Gastroesophageal sphincter (tissue), 4 donors: ENCODE measurements at regions not wholly inside any gene's neighbourhood (a gene's known extent, or its start where the extent isn't known, plus 50 kb on each side); places are given as distances from the start of the nearest gene placed in this dataset.

Source experiments
- ATAC-seq: fragments of 150-250 bp; one replicate; pipeline ENCODE4 v1.9.1; 2016; ENCODE audit warnings: mild to moderate bottlenecking, moderate library complexity
- H3K27ac ChIP-seq, 4 donors: fragments of 200-600 bp; sonication (generic) in 3 of 4; 1 replicate in 3 of 4; 2 replicates in 1 of 4; pipeline ENCODE4 v1.5.1; 2016 to 2019
- H3K27me3 ChIP-seq: fragments of 200-600 bp; sonication (generic); one replicate; pipeline ENCODE4 v1.5.1; 2019
- H3K36me3 ChIP-seq, 2 donors: fragments of 200-600 bp; sonication (generic); one replicate each; pipeline ENCODE4 v1.5.1; 2019; ENCODE audit warnings: control low read depth in 1 of 2
- H3K4me1 ChIP-seq, 3 donors: fragments of 200-600 bp; sonication (generic); 1 replicate in 2 of 3; 2 replicates in 1 of 3; pipeline ENCODE4 v1.5.1; 2016 to 2019; ENCODE audit warnings: control low read depth in 2 of 3
- H3K4me3 ChIP-seq, 2 donors: fragments of 200-600 bp; sonication (generic); one replicate each; pipeline ENCODE4 v1.5.1; 2019; ENCODE audit warnings: mild to moderate bottlenecking in 1 of 2, moderate library complexity in 1 of 2
- H3K9me3 ChIP-seq, 3 donors: fragments of 200-600 bp; sonication (generic); one replicate each; pipeline ENCODE4 v1.5.1; 2017 to 2019; ENCODE audit warnings: control low read depth in 2 of 3
- EP300 ChIP-seq: sonication (generic); formaldehyde crosslinking; IDR thresholded peaks from one replicate; pipeline ENCODE4 v1.6.1; 2017; ENCODE audit warnings: antibody characterized with exemption, mild to moderate bottlenecking
- POLR2A ChIP-seq, 2 donors: fragments of 450-650 bp; IDR thresholded peaks; one replicate each; pipeline ENCODE4 v1.6.1; 2017; ENCODE audit warnings: antibody characterized with exemption in 2 of 2, mild to moderate bottlenecking in 2 of 2, moderate library complexity in 1 of 2
- POLR2AphosphoS5 ChIP-seq: sonication (generic); formaldehyde crosslinking; IDR thresholded peaks from one replicate; pipeline ENCODE4 v1.6.1; 2017; ENCODE audit warnings: antibody characterized with exemption
- WGBS, 2 donors: methylation state at CpG; one replicate each; pipeline ENCODE4 v1.1.5; 2018; ENCODE audit warnings: low coverage in 1 of 2; 5-methylcytosine and 5-hydroxymethylcytosine counted together
- TF ChIP-seq, protein P1 (sequence below), 4 experiments: fragments of 200-600 bp in 2 of 4; fragments of 450-650 bp in 2 of 4; sonication (generic) in 1 of 4; IDR thresholded peaks; one replicate each; pipeline ENCODE4 v1.5.1; 2017 to 2019; ENCODE audit warnings: antibody characterized with exemption in 4 of 4, mild to moderate bottlenecking in 2 of 4, moderate library complexity in 2 of 4

DNA sequence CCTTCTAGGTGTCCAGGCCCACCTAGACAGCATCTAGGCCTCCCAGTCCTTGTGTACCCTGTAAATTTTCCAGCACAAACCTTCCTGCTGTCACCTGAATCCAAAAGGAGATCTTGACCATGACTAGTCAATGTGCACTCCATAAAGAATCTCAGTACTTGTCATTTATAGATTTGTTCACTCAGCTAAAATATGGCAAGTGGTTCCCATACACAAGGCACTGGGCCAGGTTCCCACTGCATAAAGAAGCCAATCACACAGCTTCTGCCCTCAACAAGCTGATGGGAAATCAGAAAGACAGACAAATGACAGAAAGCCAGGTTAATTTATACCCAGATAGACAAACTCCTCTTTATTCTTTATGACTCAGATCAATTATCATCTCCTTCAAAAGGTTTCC, 526.8 kb downstream of the CD83 start:
- Histone ChIP-seq H3K27me3 (no peaks in the 10 kb centered on the region), H3K36me3 (no peaks in the 10 kb centered on the region), H3K4me1 (peaks cover 0 to 15% (median under 1%) of the 10 kb centered on the region in 3 donors), H3K9me3 (no peaks in the 10 kb centered on the region), H3K4me3 (no peak overlapping the region), H3K27ac (no peak overlapping the region)
- TF ChIP-seq POLR2A (IDR thresholded peaks at IDR 0.05) = no peak
- no peak for TF ChIP-seq EP300
- TF ChIP-seq POLR2AphosphoS5 = no peak
- no peak for ATAC-seq

DNA sequence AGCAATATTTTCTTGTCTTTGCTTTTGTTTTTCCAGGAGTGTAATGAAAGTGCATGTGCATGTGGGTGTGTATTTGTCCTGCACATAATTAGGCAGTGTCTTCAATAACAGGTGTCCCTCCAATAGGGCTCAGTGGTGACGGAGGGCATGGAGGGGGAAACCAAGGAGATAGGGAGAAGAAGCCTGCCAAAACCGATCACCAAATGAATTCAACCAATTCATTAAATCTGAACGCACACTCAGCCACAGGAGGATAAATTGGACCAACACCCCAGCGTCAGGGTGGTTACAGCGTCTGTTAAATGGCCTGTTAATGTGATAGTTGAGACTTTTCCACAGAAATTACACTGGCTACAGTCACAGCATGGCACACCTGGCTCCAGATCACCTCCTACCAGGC, 527.6 kb downstream of the CD83 start:
- no peak for TF ChIP-seq POLR2A (IDR thresholded peaks at IDR 0.05)
- TF ChIP-seq EP300 = no peak
- TF ChIP-seq, protein P1, sequence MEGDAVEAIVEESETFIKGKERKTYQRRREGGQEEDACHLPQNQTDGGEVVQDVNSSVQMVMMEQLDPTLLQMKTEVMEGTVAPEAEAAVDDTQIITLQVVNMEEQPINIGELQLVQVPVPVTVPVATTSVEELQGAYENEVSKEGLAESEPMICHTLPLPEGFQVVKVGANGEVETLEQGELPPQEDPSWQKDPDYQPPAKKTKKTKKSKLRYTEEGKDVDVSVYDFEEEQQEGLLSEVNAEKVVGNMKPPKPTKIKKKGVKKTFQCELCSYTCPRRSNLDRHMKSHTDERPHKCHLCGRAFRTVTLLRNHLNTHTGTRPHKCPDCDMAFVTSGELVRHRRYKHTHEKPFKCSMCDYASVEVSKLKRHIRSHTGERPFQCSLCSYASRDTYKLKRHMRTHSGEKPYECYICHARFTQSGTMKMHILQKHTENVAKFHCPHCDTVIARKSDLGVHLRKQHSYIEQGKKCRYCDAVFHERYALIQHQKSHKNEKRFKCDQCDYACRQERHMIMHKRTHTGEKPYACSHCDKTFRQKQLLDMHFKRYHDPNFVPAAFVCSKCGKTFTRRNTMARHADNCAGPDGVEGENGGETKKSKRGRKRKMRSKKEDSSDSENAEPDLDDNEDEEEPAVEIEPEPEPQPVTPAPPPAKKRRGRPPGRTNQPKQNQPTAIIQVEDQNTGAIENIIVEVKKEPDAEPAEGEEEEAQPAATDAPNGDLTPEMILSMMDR (IDR thresholded peaks at IDR 0.05) = no peak
- no peak for TF ChIP-seq POLR2AphosphoS5
- WGBS, 2 donors = 76 to 81% methylated on average over 5 of the region's 5 CpGs
- no peaks in the 10 kb centered on the region for H3K27me3 ChIP-seq
- peaks cover 0 to 6% (median 0%) of the 10 kb centered on the region in 3 donors for H3K4me1 ChIP-seq
- H3K27ac ChIP-seq = no peak overlapping the region
- H3K36me3 ChIP-seq = no peaks in the 10 kb centered on the region
- H3K4me3 ChIP-seq = no peak overlapping the region
- ATAC-seq = no peak
- no peaks in the 10 kb centered on the region for H3K9me3 ChIP-seq

DNA sequence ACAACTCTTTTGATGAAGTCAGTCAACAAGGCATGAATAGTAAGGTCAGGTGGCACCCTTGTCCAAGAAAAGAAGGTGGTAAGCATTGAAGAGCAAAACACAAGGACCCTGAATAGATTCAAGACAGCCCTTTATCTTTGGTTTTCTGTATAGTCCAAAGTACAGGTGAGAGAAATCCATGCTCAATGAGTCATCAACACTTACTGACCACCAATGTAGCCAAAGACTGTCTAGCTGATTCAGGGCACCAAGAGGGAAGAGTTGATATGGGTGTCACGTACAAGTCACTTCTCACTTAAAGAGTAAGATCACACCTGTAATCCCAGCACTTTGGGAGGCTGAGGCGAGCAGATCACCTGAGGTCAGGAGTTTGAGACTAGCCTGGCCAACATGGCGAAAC, 528.3 kb downstream of the CD83 start:
- H3K27me3 ChIP-seq = no peaks in the 10 kb centered on the region
- WGBS, 2 donors = 100% methylated on average over 1 to 3 of the region's 3 CpGs

DNA sequence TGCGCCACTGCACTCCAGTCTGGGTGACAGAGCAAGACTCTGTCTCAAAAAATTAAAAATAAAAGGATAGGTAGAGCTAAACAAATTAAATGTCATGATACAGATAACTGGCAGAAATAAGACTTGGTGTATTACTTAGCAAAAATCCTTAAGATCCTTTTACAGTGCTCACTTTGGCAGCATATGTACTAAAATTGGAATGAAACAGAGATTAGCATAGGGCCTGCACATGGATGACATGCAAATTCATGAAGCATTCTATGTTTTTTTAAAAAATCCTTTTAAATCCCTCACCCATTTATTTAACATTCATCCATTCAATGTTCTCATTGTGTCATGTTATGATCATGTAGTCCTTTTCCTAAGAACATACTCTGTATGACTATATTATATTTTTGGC, 528.8 kb downstream of the CD83 start:
- Histone ChIP-seq H3K9me3 (no peaks in the 10 kb centered on the region), H3K36me3 (no peaks in the 10 kb centered on the region), H3K27me3 (no peaks in the 10 kb centered on the region), H3K27ac (no peak overlapping the region), H3K4me3 (no peak overlapping the region), H3K4me1 (peaks cover 0 to 4% (median 0%) of the 10 kb centered on the region in 3 donors)
- 100% methylated on average over 1 of the region's 1 CpG for WGBS, 2 donors
- no peak for ATAC-seq
- TF ChIP-seq POLR2A (IDR thresholded peaks at IDR 0.05) (no peak), EP300 (no peak), POLR2AphosphoS5 (no peak)
- TF ChIP-seq, protein P1 (IDR thresholded peaks at IDR 0.05) = no peak

More for the DNA sequence above, 528.3 kb downstream of the CD83 start:
- Histone ChIP-seq H3K9me3 (no peaks in the 10 kb centered on the region), H3K4me3 (no peak overlapping the region), H3K36me3 (no peaks in the 10 kb centered on the region), H3K4me1 (peaks cover 0 to 4% (median 0%) of the 10 kb centered on the region in 3 donors), H3K27ac (no peak overlapping the region)
- TF ChIP-seq POLR2A (IDR thresholded peaks at IDR 0.05) = no peak
- TF ChIP-seq, protein P1 (IDR thresholded peaks at IDR 0.05) = no peak
- TF ChIP-seq EP300 = no peak
- no peak for TF ChIP-seq POLR2AphosphoS5
- no peak for ATAC-seq

DNA sequence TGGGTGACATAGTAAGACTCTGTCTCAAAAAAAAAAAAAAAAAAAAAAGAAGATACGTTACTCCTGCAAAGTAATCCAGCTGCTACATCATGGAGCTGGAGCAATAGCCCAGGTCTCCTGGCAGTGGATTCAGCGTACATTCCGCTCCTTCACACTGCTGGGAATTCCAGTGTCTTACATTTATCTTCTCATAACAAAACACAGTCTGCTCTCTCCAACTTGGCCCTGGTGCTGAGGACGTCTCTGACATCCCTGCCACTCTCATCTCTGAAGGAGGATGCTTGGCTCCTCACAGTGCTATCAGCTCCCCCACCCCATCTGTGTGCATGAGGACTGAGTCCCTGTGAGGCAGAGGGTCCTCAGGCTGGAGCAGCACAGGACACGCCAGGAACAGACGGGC, 529.8 kb downstream of the CD83 start:
- Histone ChIP-seq H3K4me1 (peaks cover 0 to 4% (median 0%) of the 10 kb centered on the region in 3 donors), H3K36me3 (no peaks in the 10 kb centered on the region), H3K27me3 (no peaks in the 10 kb centered on the region), H3K27ac (peak overlapping the region in 2 of 4 donors; percentile 26 to 68), H3K9me3 (no peaks in the 10 kb centered on the region), H3K4me3 (no peak overlapping the region)
- TF ChIP-seq POLR2AphosphoS5 (peak; percentile 83), EP300 (no peak)
- ATAC-seq = peak; percentile 97
- WGBS, 2 donors = 34 to 45% methylated on average over 3 to 6 of the region's 6 CpGs

DNA sequence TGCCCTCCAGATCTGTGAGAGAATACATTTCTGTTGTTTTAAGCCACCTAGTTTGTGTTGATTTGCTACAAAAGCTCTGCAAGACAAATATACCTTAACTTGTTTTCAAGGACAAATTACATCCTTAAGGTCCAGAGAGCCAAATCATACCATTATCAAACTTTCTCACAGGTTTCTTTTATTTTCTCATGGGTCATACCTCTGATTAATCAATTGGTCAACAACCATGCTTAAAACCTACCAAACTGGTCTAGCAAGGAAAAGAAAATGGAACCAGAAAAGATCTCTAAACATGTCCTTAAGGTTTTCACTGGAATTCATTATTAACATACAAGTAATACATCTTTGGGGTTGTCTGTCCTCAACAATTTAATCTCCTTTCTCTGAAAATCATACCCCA, 535.0 kb downstream of the CD83 start:
- H3K27ac ChIP-seq = no peak overlapping the region
- H3K4me3 ChIP-seq = no peak overlapping the region
- peaks cover 0 to 16% (median 6%) of the 10 kb centered on the region in 3 donors for H3K4me1 ChIP-seq
- H3K9me3 ChIP-seq = no peaks in the 10 kb centered on the region
- no peak for ATAC-seq
- no peaks in the 10 kb centered on the region for H3K36me3 ChIP-seq
- H3K27me3 ChIP-seq = no peaks in the 10 kb centered on the region
- no peak for TF ChIP-seq EP300
- no peak for TF ChIP-seq POLR2AphosphoS5
- TF ChIP-seq, protein P1 (IDR thresholded peaks at IDR 0.05) = no peak
- TF ChIP-seq POLR2A (IDR thresholded peaks at IDR 0.05) = no peak
